NCI-H2196 (cell line): ENCODE measurements at regions not wholly inside any gene's neighbourhood (a gene's known extent, or its start where the extent isn't known, plus 50 kb on each side); places are given as distances from the start of the nearest gene placed in this dataset.
"Not testable (repeated sequence)": the region's sequence is repeated elsewhere in the genome, so short reads cannot be mapped to it uniquely, and the experiment has no call there.

ENCODE experiments used
- DNase-seq: peaks from one replicate; lab custom pipeline; 2025; ENCODE audit not compliant: unreplicated experiment; lab: John Stamatoyannopoulos, UW

GRCh38 chr16:77488652-77489051 lies 53.8 kb upstream of the ADAMTS18 start:
- no peak for DNase-seq

- DNase-seq = no peak
Measured at GRCh38 chr16:77491091-77491490, 56.3 kb upstream of the ADAMTS18 start.

GRCh38 chr16:77496934-77497333 lies 62.1 kb upstream of the ADAMTS18 start:
- DNase-seq = no peak

- no peak for DNase-seq
Measured at GRCh38 chr16:77499373-77500285, 64.8 kb upstream of the ADAMTS18 start.

GRCh38 chr16:77500286-77500598 lies 65.4 kb upstream of the ADAMTS18 start:
- DNase-seq = no peak

GRCh38 chr16:77500934-77501664 lies 66.3 kb upstream of the ADAMTS18 start:
- no peak for DNase-seq

- DNase-seq = no peak
Measured at GRCh38 chr16:77502448-77502847, 67.6 kb upstream of the ADAMTS18 start.

- not testable (repeated sequence) for DNase-seq
Measured at GRCh38 chr16:77506492-77506891, 71.7 kb upstream of the ADAMTS18 start.

- DNase-seq = no peak
Measured at GRCh38 chr16:77509051-77509450, 74.2 kb upstream of the ADAMTS18 start.

- DNase-seq = no peak
Measured at GRCh38 chr16:77509796-77510195, 75.0 kb upstream of the ADAMTS18 start.

- DNase-seq = no peak
Measured at GRCh38 chr16:77511053-77511452, 76.2 kb upstream of the ADAMTS18 start.

- no peak for DNase-seq
Measured at GRCh38 chr16:77514500-77515220, 79.8 kb upstream of the ADAMTS18 start.

- DNase-seq = not testable (repeated sequence)
Measured at GRCh38 chr16:77525226-77525625, 90.4 kb upstream of the ADAMTS18 start.

GRCh38 chr16:77531752-77532151 lies 96.9 kb upstream of the ADAMTS18 start:
- DNase-seq = peak; percentile 9

- DNase-seq = no peak
Measured at GRCh38 chr16:77536809-77537208, 102.0 kb upstream of the ADAMTS18 start.

GRCh38 chr16:77539421-77540034 lies 104.7 kb upstream of the ADAMTS18 start:
- DNase-seq = no peak

GRCh38 chr16:77540646-77541045 lies 105.8 kb upstream of the ADAMTS18 start:
- DNase-seq = peak; percentile 3

- DNase-seq = no peak
Measured at GRCh38 chr16:77541165-77541564, 106.3 kb upstream of the ADAMTS18 start.

- DNase-seq = no peak
Measured at GRCh38 chr16:77548151-77548550, 113.3 kb upstream of the ADAMTS18 start.

- no peak for DNase-seq
Measured at GRCh38 chr16:77548766-77549165, 113.9 kb upstream of the ADAMTS18 start.

GRCh38 chr16:77549876-77550275 lies 115.0 kb upstream of the ADAMTS18 start:
- no peak for DNase-seq
